ENCODE measurements at regions not wholly inside any gene's neighbourhood (a gene's known extent, or its start where the extent isn't known, plus 50 kb on each side); places are given as distances from the start of the nearest gene placed in this dataset.

DNA sequence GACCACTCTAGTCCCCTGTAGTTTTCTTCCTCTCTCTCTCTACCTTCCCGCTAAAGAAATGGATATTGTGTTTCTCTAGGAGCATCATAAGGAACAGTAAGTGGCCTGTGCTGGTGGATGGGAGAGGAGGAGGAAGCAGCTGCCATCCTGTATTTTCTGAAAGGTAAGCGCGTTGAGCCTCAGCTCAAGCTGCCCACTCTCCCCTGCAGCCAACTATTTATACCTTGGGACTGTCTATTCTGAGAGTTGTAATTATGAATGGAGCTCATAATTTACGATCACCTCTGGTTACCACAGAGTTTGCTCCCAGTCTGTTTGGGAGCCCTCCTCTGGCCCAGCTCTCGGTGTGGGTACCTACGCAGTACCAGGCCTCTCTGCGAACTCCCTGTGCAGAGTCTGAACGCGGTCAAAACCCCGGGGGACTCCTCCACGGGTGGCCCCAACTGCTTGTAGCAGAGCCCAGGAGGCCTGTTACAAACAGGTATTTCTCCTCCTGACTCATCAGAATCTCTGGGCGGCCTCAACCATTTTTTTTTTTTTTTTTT, 285.4 kb downstream of the SMOC2 start:
- TF ChIP-seq, protein P1, sequence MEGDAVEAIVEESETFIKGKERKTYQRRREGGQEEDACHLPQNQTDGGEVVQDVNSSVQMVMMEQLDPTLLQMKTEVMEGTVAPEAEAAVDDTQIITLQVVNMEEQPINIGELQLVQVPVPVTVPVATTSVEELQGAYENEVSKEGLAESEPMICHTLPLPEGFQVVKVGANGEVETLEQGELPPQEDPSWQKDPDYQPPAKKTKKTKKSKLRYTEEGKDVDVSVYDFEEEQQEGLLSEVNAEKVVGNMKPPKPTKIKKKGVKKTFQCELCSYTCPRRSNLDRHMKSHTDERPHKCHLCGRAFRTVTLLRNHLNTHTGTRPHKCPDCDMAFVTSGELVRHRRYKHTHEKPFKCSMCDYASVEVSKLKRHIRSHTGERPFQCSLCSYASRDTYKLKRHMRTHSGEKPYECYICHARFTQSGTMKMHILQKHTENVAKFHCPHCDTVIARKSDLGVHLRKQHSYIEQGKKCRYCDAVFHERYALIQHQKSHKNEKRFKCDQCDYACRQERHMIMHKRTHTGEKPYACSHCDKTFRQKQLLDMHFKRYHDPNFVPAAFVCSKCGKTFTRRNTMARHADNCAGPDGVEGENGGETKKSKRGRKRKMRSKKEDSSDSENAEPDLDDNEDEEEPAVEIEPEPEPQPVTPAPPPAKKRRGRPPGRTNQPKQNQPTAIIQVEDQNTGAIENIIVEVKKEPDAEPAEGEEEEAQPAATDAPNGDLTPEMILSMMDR (IDR thresholded peaks at IDR 0.05), result no peak
- no peak for TF ChIP-seq POLR2A (IDR thresholded peaks at IDR 0.05)
